Upper lobe of right lung (tissue), 1 donor: ENCODE measurements at regions not wholly inside any gene's neighbourhood (a gene's known extent, or its start where the extent isn't known, plus 50 kb on each side); places are given as distances from the start of the nearest gene placed in this dataset.
"Not testable (repeated sequence)": the region's sequence is repeated elsewhere in the genome, so short reads cannot be mapped to it uniquely, and the experiment has no call there.

Source experiments
- ATAC-seq: fragments of 200-7000 bp; cut with Tn5 transposase; one replicate; pipeline ENCODE4 v1.9.1; 2020; ENCODE audit warnings: mild to moderate bottlenecking, moderate library complexity
- DNase-seq: peaks from one replicate; pipeline ENCODE4 v3.0.0-alpha.2; 2020
- H3K27ac ChIP-seq: fragments of 200-600 bp; one replicate; pipeline ENCODE4 v1.8.0; 2022
- H3K27me3 ChIP-seq: fragments of 200-600 bp; one replicate; pipeline ENCODE4 v1.8.0; 2022; ENCODE audit warnings: mild to moderate bottlenecking
- H3K36me3 ChIP-seq: fragments of 200-600 bp; one replicate; pipeline ENCODE4 v1.8.0; 2022
- H3K4me1 ChIP-seq: fragments of 200-600 bp; one replicate; pipeline ENCODE4 v1.8.0; 2022
- H3K4me3 ChIP-seq: fragments of 200-600 bp; one replicate; pipeline ENCODE4 v1.8.0; 2022; ENCODE audit warnings: mild to moderate bottlenecking
- H3K9me3 ChIP-seq: fragments of 200-600 bp; one replicate; pipeline ENCODE4 v1.8.0; 2022
- intact Hi-C: fragments of 100-400 bp; cut with DNase I; formaldehyde crosslinking; loops from one replicate; pipeline ENCODE4 v1.11.0; 2022
- TF ChIP-seq, protein P1 (sequence below): fragments of 200-600 bp; IDR thresholded peaks from one replicate; pipeline ENCODE4 v1.8.0; 2022; ENCODE audit warnings: antibody characterized with exemption
- donor health status: DM: no; HTN: yes; CAD: no; lungs with severe emphysema.

DNA sequence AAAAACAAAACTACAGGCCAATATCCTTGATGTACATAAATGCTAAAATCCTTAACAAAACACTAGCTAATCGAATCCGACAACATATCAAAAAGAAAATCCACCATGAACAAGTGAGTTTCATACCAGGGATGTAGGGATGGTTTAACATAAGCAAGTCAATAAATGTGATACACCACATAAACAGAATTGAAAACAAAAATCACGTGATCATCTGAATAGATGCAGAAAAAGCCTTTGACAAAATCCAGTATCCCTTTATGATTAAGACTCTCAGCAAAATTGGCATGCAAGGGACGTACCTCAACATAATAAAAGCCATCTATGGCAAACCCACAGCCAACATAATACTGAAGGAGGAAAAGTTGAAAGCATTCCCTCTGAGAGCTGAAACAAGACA, 466.1 kb downstream of the BRINP3 start:
- TF ChIP-seq, protein P1, sequence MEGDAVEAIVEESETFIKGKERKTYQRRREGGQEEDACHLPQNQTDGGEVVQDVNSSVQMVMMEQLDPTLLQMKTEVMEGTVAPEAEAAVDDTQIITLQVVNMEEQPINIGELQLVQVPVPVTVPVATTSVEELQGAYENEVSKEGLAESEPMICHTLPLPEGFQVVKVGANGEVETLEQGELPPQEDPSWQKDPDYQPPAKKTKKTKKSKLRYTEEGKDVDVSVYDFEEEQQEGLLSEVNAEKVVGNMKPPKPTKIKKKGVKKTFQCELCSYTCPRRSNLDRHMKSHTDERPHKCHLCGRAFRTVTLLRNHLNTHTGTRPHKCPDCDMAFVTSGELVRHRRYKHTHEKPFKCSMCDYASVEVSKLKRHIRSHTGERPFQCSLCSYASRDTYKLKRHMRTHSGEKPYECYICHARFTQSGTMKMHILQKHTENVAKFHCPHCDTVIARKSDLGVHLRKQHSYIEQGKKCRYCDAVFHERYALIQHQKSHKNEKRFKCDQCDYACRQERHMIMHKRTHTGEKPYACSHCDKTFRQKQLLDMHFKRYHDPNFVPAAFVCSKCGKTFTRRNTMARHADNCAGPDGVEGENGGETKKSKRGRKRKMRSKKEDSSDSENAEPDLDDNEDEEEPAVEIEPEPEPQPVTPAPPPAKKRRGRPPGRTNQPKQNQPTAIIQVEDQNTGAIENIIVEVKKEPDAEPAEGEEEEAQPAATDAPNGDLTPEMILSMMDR: no peak
- no peaks in the 10 kb centered on the region for H3K9me3 ChIP-seq
- ATAC-seq (no peak), DNase-seq (no peak)
- H3K4me3 ChIP-seq: no peak overlapping the region
- no peaks in the 10 kb centered on the region for H3K36me3 ChIP-seq
- H3K4me1 ChIP-seq: no peaks in the 10 kb centered on the region
- no peak overlapping the region for H3K27ac ChIP-seq
- no peaks in the 10 kb centered on the region for H3K27me3 ChIP-seq
- intact Hi-C loops: no loop called here

DNA sequence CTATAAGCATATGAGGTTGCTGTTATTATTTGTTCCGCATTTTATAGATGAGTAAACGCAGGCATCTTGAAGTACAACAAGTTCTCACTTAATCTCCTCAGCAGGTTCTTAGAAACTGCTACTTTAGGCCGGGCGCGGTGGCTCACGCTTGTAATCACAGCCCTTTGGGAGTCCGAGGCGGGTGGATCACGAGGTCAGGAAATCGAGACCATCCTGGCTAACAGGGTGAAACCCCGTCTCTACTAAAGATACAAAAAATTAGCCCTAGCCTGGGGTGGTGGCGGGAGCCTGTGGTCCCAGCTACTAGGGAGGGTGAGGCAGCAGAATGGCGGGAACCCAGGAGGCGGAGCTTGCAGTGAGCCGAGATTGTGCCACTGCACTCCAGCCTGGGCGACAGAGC, 458.5 kb downstream of the BRINP3 start:
- DNase-seq, H3K4me3 ChIP-seq, H3K27ac ChIP-seq, H3K27me3 ChIP-seq, H3K9me3 ChIP-seq, H3K36me3 ChIP-seq, H3K4me1 ChIP-seq, ATAC-seq, intact Hi-C loops: not testable (repeated sequence)

DNA sequence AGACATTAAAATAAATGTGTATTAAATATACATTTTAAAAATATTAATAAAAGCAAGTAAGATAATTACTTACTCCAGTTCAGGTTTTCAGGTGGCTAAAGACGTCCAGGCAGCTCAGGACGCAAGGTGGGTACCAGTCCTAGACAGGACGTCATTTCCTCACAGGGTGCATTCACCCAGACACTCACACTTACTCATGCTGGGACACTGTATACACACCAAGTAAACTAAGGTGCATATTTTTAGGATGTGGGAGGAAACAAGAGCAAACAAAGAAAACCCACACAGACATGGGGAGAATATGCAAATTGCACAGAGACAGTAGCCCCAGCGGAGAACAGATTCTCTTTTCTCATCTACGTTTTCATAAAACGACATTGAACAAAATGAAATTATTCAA, 457.9 kb downstream of the BRINP3 start:
- H3K36me3 ChIP-seq: no peaks in the 10 kb centered on the region
- H3K9me3 ChIP-seq: no peaks in the 10 kb centered on the region
- H3K27me3 ChIP-seq: no peaks in the 10 kb centered on the region
- no peak overlapping the region for H3K27ac ChIP-seq
- no peak for ATAC-seq
- no peak overlapping the region for H3K4me3 ChIP-seq
- intact Hi-C loops: no loop called here
- H3K4me1 ChIP-seq: no peaks in the 10 kb centered on the region
- TF ChIP-seq, protein P1: no peak
- no peak for DNase-seq

DNA sequence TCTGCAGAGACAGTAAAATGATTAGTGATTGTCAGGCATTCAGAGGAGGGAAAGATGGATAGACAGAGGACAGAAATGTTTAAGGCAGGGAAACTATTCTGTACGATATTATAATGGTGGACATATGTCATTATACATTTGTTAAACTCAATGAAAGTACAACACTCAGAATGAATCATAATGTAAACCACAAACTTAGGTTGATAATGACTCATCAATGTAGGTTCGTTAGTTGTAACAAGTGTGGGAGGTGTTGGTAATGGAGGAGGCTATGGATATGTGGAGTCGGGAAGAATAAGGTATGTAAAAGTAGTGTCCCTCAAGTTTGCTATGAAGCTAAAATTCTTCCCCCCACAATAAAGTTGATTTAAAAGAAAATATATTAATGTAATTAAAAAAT, 455.0 kb downstream of the BRINP3 start:
- no peaks in the 10 kb centered on the region for H3K9me3 ChIP-seq
- no peak overlapping the region for H3K4me3 ChIP-seq
- intact Hi-C loops: no loop called here
- DNase-seq: no peak
- ATAC-seq: no peak
- no peaks in the 10 kb centered on the region for H3K36me3 ChIP-seq
- TF ChIP-seq, protein P1: no peak
- H3K27me3 ChIP-seq: no peaks in the 10 kb centered on the region
- H3K27ac ChIP-seq: no peak overlapping the region
- no peaks in the 10 kb centered on the region for H3K4me1 ChIP-seq

DNA sequence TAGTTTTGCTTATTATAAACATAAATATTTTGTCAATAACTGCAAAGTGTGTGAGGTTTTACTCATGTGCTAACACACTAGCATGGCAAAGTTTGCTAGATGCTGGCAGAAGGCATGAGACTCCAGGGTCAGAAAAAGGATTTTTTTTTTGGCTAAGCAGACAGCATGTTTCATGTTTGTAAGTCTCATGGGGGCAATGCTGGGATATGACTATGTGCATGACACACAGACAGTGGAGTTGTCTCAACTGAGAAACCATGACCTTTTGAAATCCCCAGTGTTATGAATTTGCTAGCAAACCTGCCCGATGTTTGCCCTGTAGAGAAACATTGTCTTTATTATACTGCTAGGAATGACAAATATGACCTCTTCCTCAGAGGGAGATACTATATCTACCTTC, 448.2 kb downstream of the BRINP3 start:
- no peaks in the 10 kb centered on the region for H3K9me3 ChIP-seq
- intact Hi-C loops: no loop called here
- H3K4me1 ChIP-seq: no peaks in the 10 kb centered on the region
- H3K36me3 ChIP-seq: no peaks in the 10 kb centered on the region
- TF ChIP-seq, protein P1: no peak
- no peak overlapping the region for H3K27ac ChIP-seq
- DNase-seq (no peak), ATAC-seq (no peak)
- H3K27me3 ChIP-seq: no peaks in the 10 kb centered on the region
- H3K4me3 ChIP-seq: no peak overlapping the region

DNA sequence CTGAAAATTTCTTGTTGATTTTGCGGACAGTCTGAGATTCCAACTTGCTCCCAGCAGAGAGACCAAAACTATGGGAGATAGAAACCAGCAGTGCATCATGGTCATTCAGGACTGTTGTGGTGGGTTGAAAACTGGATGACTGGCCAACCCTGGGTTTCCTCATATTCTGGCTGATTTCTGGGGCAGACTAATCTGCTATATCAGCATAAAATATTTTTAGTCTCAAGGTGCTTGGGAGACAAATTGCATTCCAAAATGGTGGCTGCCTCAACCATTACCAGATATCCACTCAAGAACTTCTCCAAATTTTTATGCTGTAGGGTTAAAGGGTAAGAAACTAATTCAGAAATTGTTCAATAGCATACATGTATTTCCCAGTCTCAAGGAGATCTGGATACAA, 434.0 kb downstream of the BRINP3 start:
- no peaks in the 10 kb centered on the region for H3K36me3 ChIP-seq
- intact Hi-C loops: no loop called here
- no peaks in the 10 kb centered on the region for H3K27me3 ChIP-seq
- TF ChIP-seq, protein P1: no peak
- no peaks in the 10 kb centered on the region for H3K4me1 ChIP-seq
- no peak overlapping the region for H3K4me3 ChIP-seq
- H3K9me3 ChIP-seq: no peaks in the 10 kb centered on the region
- H3K27ac ChIP-seq: no peak overlapping the region
- DNase-seq: no peak
- ATAC-seq: no peak
